IMR-90 (cell line): ENCODE measurements at regions not wholly inside any gene's neighbourhood (a gene's known extent, or its start where the extent isn't known, plus 50 kb on each side); places are given as distances from the start of the nearest gene placed in this dataset.

Experiments used
- ATAC-seq: fragments of 200-7000 bp; cut with Tn5 transposase; 2 replicates; pipeline ENCODE4 v1.9.1; 2020; ENCODE audit warnings: low read depth, mild to moderate bottlenecking, moderate library complexity
- BruUV-seq: library from RNA; stranded (reverse); fragments of 400-500 nt; replicated peaks from 2 replicates; lab custom pipeline; 2021; lab: Mats Ljungman, UMichigan
- CTCF ChIA-PET: fragments of 300-600 bp; formaldehyde crosslinking; extraction: SDS; loops from one replicate; lab custom pipeline; 2021; ENCODE audit warnings: antibody characterized with exemption; lab: Yijun Ruan, JAX
- POLR2A ChIA-PET: fragments of 300-600 bp; sonication (Branson Sonifier 250); formaldehyde crosslinking; loops from one replicate; lab custom pipeline; 2022; ENCODE audit warnings: antibody characterized with exemption; ENCODE audit not compliant: unreplicated experiment; lab: Charles Lee
- DNase-seq: peaks from one replicate; pipeline ENCODE4 v3.0.0; 2013
- H2AFZ ChIP-seq: replicated peaks from 2 replicates; pipeline ENCODE3; 2013; ENCODE audit warnings: low read length, mild to moderate bottlenecking; ENCODE audit not compliant: poor library complexity
- H2AK5ac ChIP-seq: 2 replicates; pipeline ENCODE4 v1.6.1; 2013; ENCODE audit warnings: low read depth, low read length, inconsistent platforms
- H2AK9ac ChIP-seq: replicated peaks from 2 replicates; pipeline ENCODE3; 2013; ENCODE audit warnings: mild to moderate bottlenecking, low read depth, low read length, moderate library complexity; ENCODE audit not compliant: poor library complexity
- H2BK120ac ChIP-seq: 2 replicates; pipeline ENCODE4 v1.6.1; 2013; ENCODE audit warnings: low read depth, low read length, inconsistent platforms
- H2BK15ac ChIP-seq: 3 replicates; pipeline ENCODE4 v1.6.1; 2013; ENCODE audit warnings: low read depth, low read length, inconsistent platforms
- H2BK20ac ChIP-seq: 2 replicates; pipeline ENCODE4 v1.6.1; 2013; ENCODE audit warnings: low read depth, mild to moderate bottlenecking, inconsistent platforms, low read length, moderate library complexity
- H2BK5ac ChIP-seq: 2 replicates; pipeline ENCODE4 v1.6.1; 2013; ENCODE audit warnings: mild to moderate bottlenecking, low read depth, low read length, inconsistent platforms; ENCODE audit not compliant: poor library complexity, severe bottlenecking
- H3K14ac ChIP-seq: replicated peaks from 2 replicates; pipeline ENCODE4 v1.6.1; 2013; ENCODE audit warnings: low read depth, low read length, inconsistent platforms
- H3K18ac ChIP-seq: 2 replicates; pipeline ENCODE4 v1.6.1; 2013; ENCODE audit warnings: low read depth, low read length, control low read depth
- H3K23ac ChIP-seq: 2 replicates; pipeline ENCODE4 v1.6.1; 2013; ENCODE audit warnings: low read depth, low read length, inconsistent platforms
- H3K27ac ChIP-seq: 2 replicates; pipeline ENCODE4 v1.5.1; 2013; ENCODE audit warnings: mild to moderate bottlenecking, control low read depth, low read length; ENCODE audit not compliant: insufficient read depth
- H3K27me3 ChIP-seq: 2 replicates; pipeline ENCODE4 v1.6.1; 2013; ENCODE audit warnings: low read length; ENCODE audit not compliant: control insufficient read depth, insufficient read depth
- H3K36me3 ChIP-seq: 2 replicates; pipeline ENCODE4 v1.6.1; 2013; ENCODE audit warnings: low read length, mixed read lengths; ENCODE audit not compliant: control insufficient read depth, insufficient read depth
- H3K4ac ChIP-seq: 2 replicates; pipeline ENCODE4 v1.6.1; 2013; ENCODE audit warnings: low read depth, low read length, inconsistent platforms
- H3K4me1 ChIP-seq: 2 replicates; pipeline ENCODE4 v1.6.1; 2013; ENCODE audit warnings: low read length, mixed read lengths; ENCODE audit not compliant: control insufficient read depth, insufficient read depth
- H3K4me2 ChIP-seq: 2 replicates; pipeline ENCODE4 v1.6.1; 2013; ENCODE audit warnings: low read depth, mild to moderate bottlenecking, control low read depth, low read length, moderate library complexity
- H3K4me3 ChIP-seq: 2 replicates; pipeline ENCODE4 v1.5.1; 2013; ENCODE audit warnings: low read depth, mild to moderate bottlenecking, control low read depth, low read length, moderate library complexity; ENCODE audit not compliant: insufficient read depth
- H3K56ac ChIP-seq: 2 replicates; pipeline ENCODE4 v1.6.1; 2013; ENCODE audit warnings: low read length, inconsistent platforms; ENCODE audit not compliant: insufficient read depth; ENCODE audit errors: extremely low read depth
- H3K79me1 ChIP-seq, 2 experiments: 2 replicates each; pipeline ENCODE4 v1.6.1; 2013; ENCODE audit warnings: low read length in 2 of 2, inconsistent platforms in 1 of 2, low read depth in 1 of 2
- H3K9ac ChIP-seq: 2 replicates; pipeline ENCODE4 v1.6.1; 2013; ENCODE audit warnings: low read depth, low read length, control low read depth
- H3K9me1 ChIP-seq: 2 replicates; pipeline ENCODE4 v1.6.1; 2013; ENCODE audit warnings: low read length, inconsistent platforms; ENCODE audit not compliant: insufficient read depth
- H3K9me3 ChIP-seq: 2 replicates; pipeline ENCODE4 v1.6.1; 2013; ENCODE audit warnings: low read length; ENCODE audit not compliant: control insufficient read depth, insufficient read depth
- H4K20me1 ChIP-seq: 2 replicates; pipeline ENCODE4 v1.6.1; 2013; ENCODE audit warnings: low read length, inconsistent platforms; ENCODE audit not compliant: insufficient read depth
- H4K5ac ChIP-seq: 2 replicates; pipeline ENCODE4 v1.6.1; 2013; ENCODE audit warnings: mild to moderate bottlenecking, low read depth, low read length, control low read depth
- H4K8ac ChIP-seq, 2 experiments: 2 replicates each; pipeline ENCODE4 v1.6.1; 2013; ENCODE audit warnings: low read depth in 2 of 2, low read length in 2 of 2, control low read depth in 1 of 2, inconsistent platforms in 1 of 2
- H4K91ac ChIP-seq: 2 replicates; pipeline ENCODE4 v1.6.1; 2013; ENCODE audit warnings: low read depth, low read length, inconsistent platforms; ENCODE audit not compliant: insufficient read depth
- MXI1 ChIP-seq: IDR thresholded peaks from 2 replicates; pipeline ENCODE4 v1.6.1; 2012; ENCODE audit warnings: low read depth, mild to moderate bottlenecking, low read length, moderate library complexity, borderline replicate concordance
- NFE2L2 ChIP-seq: fragments of 150-350 bp; IDR thresholded peaks from 2 replicates; pipeline ENCODE4 v1.6.1; 2016; ENCODE audit warnings: low read depth, mild to moderate bottlenecking, low read length
- RAD21 ChIP-seq: IDR thresholded peaks from 2 replicates; pipeline ENCODE4 v1.6.1; 2012; ENCODE audit warnings: low read length, improper control_type of control experiment
- SMC3 ChIP-seq: fragments of 150-350 bp; IDR thresholded peaks from 2 replicates; pipeline ENCODE4 v1.6.1; 2016; ENCODE audit warnings: low read depth, mild to moderate bottlenecking, antibody characterized with exemption, low read length, moderate library complexity
- WGBS, 2 experiments: methylation state at CpG; one replicate each; pipeline versions ENCODE4 v1.1.5 to v1.1.7; 2013; ENCODE audit warnings: missing lambda C conversion rate in 2 of 2; ENCODE audit not compliant: insufficient read length in 1 of 2; ENCODE audit errors: extremely low coverage in 2 of 2; 5-methylcytosine and 5-hydroxymethylcytosine counted together
- dilution Hi-C: fragments of 300-500 bp; cut with HindIII; formaldehyde crosslinking; loops from one replicate; pipeline ENCODE4 v1.14.3; 2018; ENCODE audit warnings: low sequenced_read_pairs; ENCODE audit not compliant: unreplicated experiment
- in situ Hi-C: fragments of 300-500 bp; cut with MboI; formaldehyde crosslinking; loops from 3 replicates; pipeline ENCODE4 v1.14.3; 2019; ENCODE audit warnings: low sequenced_read_pairs, inconsistent platforms, mixed read lengths
- intact Hi-C: fragments of 100-400 bp; cut with micrococcal nuclease; formaldehyde crosslinking; loops from 2 replicates; pipeline ENCODE4 v1.10.0; 2022
- TF ChIP-seq, protein P1 (sequence below): fragments of 150-350 bp; IDR thresholded peaks from 2 replicates; pipeline ENCODE4 v1.6.1; 2016; ENCODE audit warnings: low read depth, mild to moderate bottlenecking, low read length, moderate library complexity, borderline replicate concordance

- dilution Hi-C loops, result no loop called here
- POLR2A ChIA-PET, result no interaction called here
Observed at GRCh38 chr2:163474319-163474744, 261.5 kb downstream of the FIGN start.

More at GRCh38 chr2:163474319-163474744, 261.5 kb downstream of the FIGN start:
- H3K9me1 ChIP-seq, result no peaks in the 10 kb centered on the region
- no peak overlapping the region for H2AK9ac ChIP-seq
- BruUV-seq, result no TSS peak
- no peak overlapping the region for H4K91ac ChIP-seq
- no peak overlapping the region for H2BK5ac ChIP-seq
- no peaks in the 10 kb centered on the region for H3K9me3 ChIP-seq
- no peak overlapping the region for H4K8ac ChIP-seq
- no peak overlapping the region for H2BK120ac ChIP-seq
- no peak overlapping the region for H3K4me2 ChIP-seq
- H3K9ac ChIP-seq, result no peak overlapping the region
- H3K18ac ChIP-seq, result no peak overlapping the region
- CTCF ChIA-PET, result no interaction called here
- no peak for TF ChIP-seq RAD21
- TF ChIP-seq, protein P1, sequence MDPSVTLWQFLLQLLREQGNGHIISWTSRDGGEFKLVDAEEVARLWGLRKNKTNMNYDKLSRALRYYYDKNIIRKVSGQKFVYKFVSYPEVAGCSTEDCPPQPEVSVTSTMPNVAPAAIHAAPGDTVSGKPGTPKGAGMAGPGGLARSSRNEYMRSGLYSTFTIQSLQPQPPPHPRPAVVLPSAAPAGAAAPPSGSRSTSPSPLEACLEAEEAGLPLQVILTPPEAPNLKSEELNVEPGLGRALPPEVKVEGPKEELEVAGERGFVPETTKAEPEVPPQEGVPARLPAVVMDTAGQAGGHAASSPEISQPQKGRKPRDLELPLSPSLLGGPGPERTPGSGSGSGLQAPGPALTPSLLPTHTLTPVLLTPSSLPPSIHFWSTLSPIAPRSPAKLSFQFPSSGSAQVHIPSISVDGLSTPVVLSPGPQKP, result no peak
- no peak for TF ChIP-seq NFE2L2
- no peak for TF ChIP-seq MXI1
- no peak for TF ChIP-seq SMC3
- no peak overlapping the region for H2AFZ ChIP-seq
- H3K4me1 ChIP-seq, result no peaks in the 10 kb centered on the region
- no peak overlapping the region for H2AK5ac ChIP-seq
- in situ Hi-C loops (no loop called here), intact Hi-C loops (loop anchor here (5.0 to 10.0 kb wide), 2 partner anchors 127 to 260 kb away; partner anchors contain the start of gene FIGN)
- WGBS, 2 experiments, result no CpG with 5 or more reads among the region's 4 CpGs
- no peak overlapping the region for H3K27ac ChIP-seq
- H3K27me3 ChIP-seq, result no peaks in the 10 kb centered on the region
- H3K14ac ChIP-seq, result no peak overlapping the region
- H4K5ac ChIP-seq, result no peak overlapping the region
- no peak overlapping the region for H2BK15ac ChIP-seq
- no peaks in the 10 kb centered on the region for H3K36me3 ChIP-seq
- no peak overlapping the region for H2BK20ac ChIP-seq
- ATAC-seq (no peak), DNase-seq (no peak)
- no peaks in the 10 kb centered on the region for H4K20me1 ChIP-seq
- H3K4me3 ChIP-seq, result no peak overlapping the region
- no peak overlapping the region for H3K23ac ChIP-seq
- H3K4ac ChIP-seq, result no peak overlapping the region
- no peaks in the 10 kb centered on the region for H3K79me1 ChIP-seq
- H3K56ac ChIP-seq, result no peak overlapping the region
